ENCODE measurements at regions not wholly inside any gene's neighbourhood (a gene's known extent, or its start where the extent isn't known, plus 50 kb on each side); places are given as distances from the start of the nearest gene placed in this dataset.

DNA sequence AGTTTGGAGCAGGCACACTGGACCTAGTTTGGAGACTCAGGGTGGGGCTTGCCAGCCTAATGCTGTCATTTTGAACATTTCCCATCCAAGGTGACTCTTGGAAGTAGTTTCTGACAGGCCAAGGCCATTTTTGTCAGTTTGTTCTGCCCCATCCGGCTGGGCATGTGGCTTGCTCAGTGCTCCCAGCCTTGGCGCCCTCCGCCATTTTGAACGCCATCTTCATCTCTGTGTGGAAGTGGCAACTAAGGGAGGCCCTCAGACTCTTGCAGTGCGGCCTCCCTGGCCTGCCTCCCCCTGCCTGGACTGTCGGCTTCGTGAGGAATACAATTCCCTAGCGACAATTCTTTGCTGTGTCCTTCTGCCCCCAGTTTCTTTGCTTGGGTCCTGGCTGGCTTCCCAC is 150.6 kb upstream of the RGMA start:
- no CpG with 5 or more reads among the region's 8 CpGs for WGBS (ENCODE audit: insufficient coverage, low lambda C conversion rate)
- H3K9me3 ChIP-seq (ENCODE audit: control insufficient read depth, low read depth, low read length) = no peaks in the 10 kb centered on the region
- H3K27ac ChIP-seq (ENCODE audit: low read length) = no peak overlapping the region
- no peaks in the 10 kb centered on the region for H3K4me1 ChIP-seq (ENCODE audit: control insufficient read depth, insufficient read depth, low read length)
- DNase-seq = no peak
- H3K4me3 ChIP-seq (ENCODE audit: low read length) = no peak overlapping the region
- H3K27me3 ChIP-seq (ENCODE audit: control insufficient read depth, insufficient read depth, low read length) = no peaks in the 10 kb centered on the region
- no peaks in the 10 kb centered on the region for H3K36me3 ChIP-seq (ENCODE audit: control insufficient read depth, insufficient read depth, low read length)

DNA sequence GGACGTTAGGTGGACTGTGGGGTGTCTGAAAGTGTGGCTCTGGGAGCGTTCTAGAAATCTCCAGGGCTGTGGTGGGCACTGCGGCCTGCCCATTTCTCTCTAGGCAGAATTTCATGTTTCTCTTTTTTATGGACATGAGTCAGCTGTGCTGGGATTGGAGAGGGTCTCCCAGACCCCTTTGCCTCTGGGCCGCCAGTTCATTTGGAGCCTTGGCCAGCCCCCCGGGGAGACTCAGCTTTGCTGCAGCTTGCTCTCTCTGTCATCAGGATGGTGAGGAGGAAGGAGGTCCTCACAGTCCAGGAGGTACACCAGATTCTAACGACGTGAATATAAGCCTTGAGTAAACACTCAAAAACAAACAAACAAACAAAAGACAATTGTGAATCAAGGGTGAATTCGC is 149.6 kb upstream of the RGMA start:
- Histone ChIP-seq H3K27ac (ENCODE audit: low read length) (no peak overlapping the region), H3K36me3 (ENCODE audit: control insufficient read depth, insufficient read depth, low read length) (no peaks in the 10 kb centered on the region), H3K4me1 (ENCODE audit: control insufficient read depth, insufficient read depth, low read length) (no peaks in the 10 kb centered on the region), H3K27me3 (ENCODE audit: control insufficient read depth, insufficient read depth, low read length) (no peaks in the 10 kb centered on the region), H3K9me3 (ENCODE audit: control insufficient read depth, low read depth, low read length) (no peaks in the 10 kb centered on the region), H3K4me3 (ENCODE audit: low read length) (no peak overlapping the region)
- WGBS (ENCODE audit: insufficient coverage, low lambda C conversion rate) = no CpG with 5 or more reads among the region's 8 CpGs
- no peak for DNase-seq

DNA sequence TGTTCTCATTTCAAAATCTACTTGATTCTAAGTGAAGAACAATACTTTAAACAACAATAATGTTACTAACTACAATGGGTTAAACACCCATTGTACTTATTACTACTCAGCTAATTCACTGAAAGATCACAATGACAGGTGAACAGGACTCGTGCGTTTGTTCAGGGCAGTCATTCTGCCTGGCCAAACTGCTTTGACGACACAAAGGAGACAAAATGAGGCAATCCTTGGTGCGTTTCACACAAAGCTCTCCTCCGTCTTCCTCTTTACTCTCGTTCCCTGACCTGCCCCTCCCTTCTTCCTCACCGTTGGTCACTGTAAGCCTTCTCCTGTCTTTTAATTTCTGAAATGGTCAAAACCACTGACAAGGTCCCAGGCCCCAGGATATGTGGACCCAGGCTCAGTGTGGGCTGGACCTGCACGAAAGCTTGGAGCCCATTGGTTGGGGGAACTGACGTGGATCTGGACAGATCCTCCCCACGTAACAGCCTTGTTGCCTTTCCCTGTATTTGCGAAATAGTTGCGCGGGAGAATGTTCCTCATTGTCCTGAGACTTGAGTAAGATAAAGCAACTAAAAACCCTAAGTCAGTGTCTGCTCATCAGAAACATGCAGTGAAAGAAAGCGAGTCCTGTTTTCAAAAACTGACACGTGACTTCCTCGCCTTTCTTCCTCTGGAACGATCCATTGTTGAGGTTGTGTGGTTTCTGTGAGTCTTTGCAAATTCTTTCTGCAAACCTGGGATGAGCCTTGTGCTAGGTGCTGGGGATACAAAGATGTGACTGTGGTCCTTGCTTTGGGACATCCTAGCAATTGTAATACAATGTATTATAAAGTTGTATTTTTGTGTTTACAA is 147.1 kb upstream of the RGMA start:
- Histone ChIP-seq H3K27me3 (ENCODE audit: control insufficient read depth, insufficient read depth, low read length) (peaks cover 2% of the 10 kb centered on the region), H3K4me3 (ENCODE audit: low read length) (no peak overlapping the region), H3K36me3 (ENCODE audit: control insufficient read depth, insufficient read depth, low read length) (no peaks in the 10 kb centered on the region), H3K27ac (ENCODE audit: low read length) (no peak overlapping the region), H3K9me3 (ENCODE audit: control insufficient read depth, low read depth, low read length) (no peaks in the 10 kb centered on the region), H3K4me1 (ENCODE audit: control insufficient read depth, insufficient read depth, low read length) (no peaks in the 10 kb centered on the region)
- WGBS (ENCODE audit: insufficient coverage, low lambda C conversion rate) = 24% methylated on average over 2 of the region's 17 CpGs
- DNase-seq = peak in 1 of 2 donors; percentile 26

DNA sequence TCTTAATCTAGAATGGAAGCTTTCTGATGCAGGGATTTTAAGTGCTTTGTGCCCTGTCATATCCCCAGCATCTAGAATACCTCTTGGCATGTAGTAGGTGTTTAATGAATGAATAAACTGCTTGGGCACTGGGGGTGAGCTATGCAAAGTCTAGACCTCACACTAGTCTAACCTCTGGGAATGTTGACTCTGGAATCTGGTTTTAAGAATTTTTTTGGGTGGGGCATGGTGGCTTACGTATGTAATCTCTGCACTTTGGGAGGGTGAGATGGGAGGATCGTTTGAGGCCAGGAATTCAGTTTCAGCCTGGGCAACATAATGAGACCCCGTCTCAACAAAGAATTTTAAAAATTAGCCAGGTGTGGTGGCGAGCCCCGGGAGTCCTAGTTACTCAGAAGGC is 146.3 kb upstream of the RGMA start:
- Histone ChIP-seq H3K9me3 (ENCODE audit: control insufficient read depth, low read depth, low read length) (no peaks in the 10 kb centered on the region), H3K4me1 (ENCODE audit: control insufficient read depth, insufficient read depth, low read length) (no peaks in the 10 kb centered on the region), H3K27ac (ENCODE audit: low read length) (no peak overlapping the region), H3K27me3 (ENCODE audit: control insufficient read depth, insufficient read depth, low read length) (peaks cover 2% of the 10 kb centered on the region), H3K4me3 (ENCODE audit: low read length) (no peak overlapping the region), H3K36me3 (ENCODE audit: control insufficient read depth, insufficient read depth, low read length) (no peaks in the 10 kb centered on the region)
- no CpG with 5 or more reads among the region's 5 CpGs for WGBS (ENCODE audit: insufficient coverage, low lambda C conversion rate)
- DNase-seq = no peak

DNA sequence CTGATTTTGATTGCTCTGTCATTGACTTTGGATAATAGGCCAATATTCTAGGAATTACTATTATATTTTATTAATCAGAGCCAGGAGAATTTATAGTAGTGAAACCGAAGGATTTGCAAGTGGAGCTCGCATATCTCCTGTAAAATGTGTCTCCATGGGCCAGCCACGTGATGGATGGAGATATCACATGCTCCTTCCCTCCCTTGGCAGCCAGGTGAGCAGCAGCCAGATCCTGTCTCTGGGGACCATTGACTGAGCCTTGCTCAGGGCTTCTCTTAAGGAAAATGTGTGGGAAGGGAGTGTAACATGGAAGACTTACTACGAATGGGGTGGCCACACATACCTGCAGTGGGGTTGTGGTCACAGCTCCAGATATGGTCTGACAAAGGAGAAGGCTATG is 144.7 kb upstream of the RGMA start:
- Histone ChIP-seq H3K4me3 (ENCODE audit: low read length) (no peak overlapping the region), H3K9me3 (ENCODE audit: control insufficient read depth, low read depth, low read length) (no peaks in the 10 kb centered on the region), H3K27me3 (ENCODE audit: control insufficient read depth, insufficient read depth, low read length) (peaks cover 2% of the 10 kb centered on the region), H3K4me1 (ENCODE audit: control insufficient read depth, insufficient read depth, low read length) (no peaks in the 10 kb centered on the region), H3K27ac (ENCODE audit: low read length) (no peak overlapping the region), H3K36me3 (ENCODE audit: control insufficient read depth, insufficient read depth, low read length) (no peaks in the 10 kb centered on the region)
- no peak for DNase-seq
- WGBS (ENCODE audit: insufficient coverage, low lambda C conversion rate) = no CpG with 5 or more reads among the region's 4 CpGs

DNA sequence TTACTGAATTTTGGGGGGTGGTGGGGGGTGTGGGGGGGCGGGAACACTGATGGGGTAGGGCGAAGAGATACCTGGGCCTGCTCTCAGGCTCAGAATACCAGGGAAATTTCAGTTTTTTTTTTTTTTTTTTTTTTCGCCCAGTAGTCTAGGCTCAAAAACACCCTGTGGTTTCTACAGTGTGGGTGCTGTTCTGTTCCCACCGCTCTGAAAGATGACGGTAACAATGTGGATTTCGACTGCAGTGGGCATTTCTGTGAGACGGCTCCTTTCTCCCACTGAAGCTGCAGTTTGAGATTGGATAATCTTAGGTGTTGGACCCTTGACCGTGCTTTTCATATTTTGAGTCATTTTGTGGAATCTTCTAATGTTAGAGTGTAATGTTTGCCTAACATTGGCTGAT is 143.8 kb upstream of the RGMA start:
- Histone ChIP-seq H3K36me3 (ENCODE audit: control insufficient read depth, insufficient read depth, low read length) (no peaks in the 10 kb centered on the region), H3K9me3 (ENCODE audit: control insufficient read depth, low read depth, low read length) (no peaks in the 10 kb centered on the region), H3K4me1 (ENCODE audit: control insufficient read depth, insufficient read depth, low read length) (no peaks in the 10 kb centered on the region), H3K27me3 (ENCODE audit: control insufficient read depth, insufficient read depth, low read length) (peaks cover 2% of the 10 kb centered on the region), H3K27ac (ENCODE audit: low read length) (no peak overlapping the region), H3K4me3 (ENCODE audit: low read length) (no peak overlapping the region)
- no peak for DNase-seq
- WGBS (ENCODE audit: insufficient coverage, low lambda C conversion rate) = no CpG with 5 or more reads among the region's 8 CpGs

DNA sequence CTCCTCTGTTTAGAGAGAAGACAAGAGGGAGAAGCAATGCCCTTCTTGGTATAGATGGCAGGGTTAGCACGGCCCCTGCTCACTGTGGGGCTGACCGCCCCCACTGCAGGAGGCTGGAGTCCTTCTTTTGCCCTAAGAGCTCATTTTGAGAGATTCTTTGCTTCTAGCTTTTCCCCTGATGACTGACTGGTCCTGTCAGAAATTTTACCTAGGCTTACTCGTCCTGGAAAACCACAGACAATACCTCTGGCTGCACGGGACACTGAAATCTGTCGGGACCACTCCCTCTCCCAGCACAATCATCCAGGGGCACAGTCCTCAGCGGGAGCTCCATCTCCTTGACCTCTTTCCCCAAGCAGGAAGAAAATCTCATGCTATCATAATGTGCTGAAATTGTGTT is 143.0 kb upstream of the RGMA start:
- no CpG with 5 or more reads among the region's 6 CpGs for WGBS (ENCODE audit: insufficient coverage, low lambda C conversion rate)
- H3K27me3 ChIP-seq (ENCODE audit: control insufficient read depth, insufficient read depth, low read length) = peaks cover 2% of the 10 kb centered on the region
- no peaks in the 10 kb centered on the region for H3K36me3 ChIP-seq (ENCODE audit: control insufficient read depth, insufficient read depth, low read length)
- no peaks in the 10 kb centered on the region for H3K4me1 ChIP-seq (ENCODE audit: control insufficient read depth, insufficient read depth, low read length)
- no peak overlapping the region for H3K27ac ChIP-seq (ENCODE audit: low read length)
- H3K4me3 ChIP-seq (ENCODE audit: low read length) = no peak overlapping the region
- no peaks in the 10 kb centered on the region for H3K9me3 ChIP-seq (ENCODE audit: control insufficient read depth, low read depth, low read length)
- DNase-seq = no peak

DNA sequence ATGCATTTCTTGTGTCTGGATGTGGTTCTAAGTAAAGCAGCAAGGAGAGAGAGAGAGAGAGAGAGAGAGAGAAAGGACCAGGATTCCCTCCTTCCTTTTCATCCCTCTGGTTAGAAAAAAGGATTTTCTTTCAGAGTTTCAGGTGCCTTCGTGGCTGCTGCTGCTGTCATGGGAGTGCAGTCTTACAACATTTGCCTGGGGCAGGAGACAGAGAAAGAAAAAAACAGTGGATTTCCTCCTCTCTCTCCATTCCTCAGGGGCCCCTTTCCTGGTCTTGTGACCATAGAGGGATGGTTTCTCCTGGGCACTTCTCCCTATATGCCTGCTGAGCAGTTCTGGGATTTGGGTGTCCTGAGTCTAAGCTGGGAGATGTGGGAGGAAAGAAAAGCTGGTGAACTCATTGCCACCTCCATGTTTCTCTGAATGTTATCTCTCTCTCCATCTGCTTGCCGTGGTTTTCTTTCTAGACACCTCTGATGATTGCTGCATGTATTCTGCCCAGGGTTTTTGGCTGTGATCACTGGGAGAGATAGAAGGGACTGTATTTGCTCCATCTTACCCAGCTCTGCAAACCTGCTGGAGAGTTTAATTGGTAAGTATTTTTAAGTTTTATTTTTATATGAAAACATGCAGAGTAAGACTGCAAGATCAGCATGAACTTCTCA is 142.4 kb upstream of the RGMA start:
- no peaks in the 10 kb centered on the region for H3K9me3 ChIP-seq (ENCODE audit: control insufficient read depth, low read depth, low read length)
- no peak for DNase-seq
- H3K4me1 ChIP-seq (ENCODE audit: control insufficient read depth, insufficient read depth, low read length) = no peaks in the 10 kb centered on the region
- H3K36me3 ChIP-seq (ENCODE audit: control insufficient read depth, insufficient read depth, low read length) = no peaks in the 10 kb centered on the region
- H3K27me3 ChIP-seq (ENCODE audit: control insufficient read depth, insufficient read depth, low read length) = peaks cover 2% of the 10 kb centered on the region
- no CpG with 5 or more reads among the region's 2 CpGs for WGBS (ENCODE audit: insufficient coverage, low lambda C conversion rate)
- no peak overlapping the region for H3K4me3 ChIP-seq (ENCODE audit: low read length)
- no peak overlapping the region for H3K27ac ChIP-seq (ENCODE audit: low read length)

DNA sequence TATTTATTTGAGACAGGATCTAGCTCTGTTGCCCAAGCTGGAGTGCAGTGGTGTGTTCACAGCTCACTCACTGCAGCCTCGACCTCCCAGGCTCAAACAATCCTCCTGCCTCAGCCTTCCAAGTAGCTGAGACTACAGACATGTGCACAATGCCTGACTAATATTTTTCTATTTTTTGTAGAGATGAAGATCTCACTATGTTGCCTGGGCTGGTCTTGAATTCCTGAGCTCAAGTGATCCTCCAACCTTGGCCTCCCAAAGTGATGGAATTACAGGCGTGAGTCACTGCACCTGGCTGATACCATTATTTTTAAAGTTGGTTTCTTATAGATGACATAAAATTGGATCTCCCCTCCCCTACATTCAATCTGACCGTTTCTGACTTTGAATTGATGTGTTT is 139.5 kb upstream of the RGMA start:
- Histone ChIP-seq H3K27me3 (ENCODE audit: control insufficient read depth, insufficient read depth, low read length) (peaks cover 2% of the 10 kb centered on the region), H3K27ac (ENCODE audit: low read length) (no peak overlapping the region), H3K4me1 (ENCODE audit: control insufficient read depth, insufficient read depth, low read length) (no peaks in the 10 kb centered on the region), H3K36me3 (ENCODE audit: control insufficient read depth, insufficient read depth, low read length) (no peaks in the 10 kb centered on the region), H3K4me3 (ENCODE audit: low read length) (no peak overlapping the region), H3K9me3 (ENCODE audit: control insufficient read depth, low read depth, low read length) (no peaks in the 10 kb centered on the region)
- DNase-seq = no peak
- WGBS (ENCODE audit: insufficient coverage, low lambda C conversion rate) = 100% methylated on average over 1 of the region's 3 CpGs

DNA sequence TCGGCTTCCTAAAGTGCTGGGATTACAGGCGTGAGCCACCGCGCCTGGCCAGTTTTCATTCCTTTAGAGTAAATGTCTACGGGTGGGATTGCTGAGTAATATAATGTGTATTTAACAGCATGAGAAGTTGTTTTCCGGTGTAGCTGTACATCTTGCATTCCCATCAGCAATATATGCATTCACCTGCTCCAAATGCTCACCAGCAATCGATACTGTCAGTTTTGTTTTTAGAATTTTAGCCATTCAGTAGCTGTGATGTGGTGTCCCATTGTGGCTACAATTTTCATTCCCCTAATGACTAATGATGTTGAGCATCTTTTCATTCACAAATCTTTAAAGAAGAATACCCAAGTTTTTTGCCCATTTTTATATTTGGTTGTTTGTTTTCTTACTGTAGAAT is 134.8 kb upstream of the RGMA start:
- Histone ChIP-seq H3K4me1 (ENCODE audit: control insufficient read depth, insufficient read depth, low read length) (no peaks in the 10 kb centered on the region), H3K9me3 (ENCODE audit: control insufficient read depth, low read depth, low read length) (no peaks in the 10 kb centered on the region), H3K27me3 (ENCODE audit: control insufficient read depth, insufficient read depth, low read length) (no peaks in the 10 kb centered on the region), H3K4me3 (ENCODE audit: low read length) (no peak overlapping the region), H3K36me3 (ENCODE audit: control insufficient read depth, insufficient read depth, low read length) (no peaks in the 10 kb centered on the region), H3K27ac (ENCODE audit: low read length) (no peak overlapping the region)
- WGBS (ENCODE audit: insufficient coverage, low lambda C conversion rate) = no CpG with 5 or more reads among the region's 7 CpGs
- DNase-seq = no peak

DNA sequence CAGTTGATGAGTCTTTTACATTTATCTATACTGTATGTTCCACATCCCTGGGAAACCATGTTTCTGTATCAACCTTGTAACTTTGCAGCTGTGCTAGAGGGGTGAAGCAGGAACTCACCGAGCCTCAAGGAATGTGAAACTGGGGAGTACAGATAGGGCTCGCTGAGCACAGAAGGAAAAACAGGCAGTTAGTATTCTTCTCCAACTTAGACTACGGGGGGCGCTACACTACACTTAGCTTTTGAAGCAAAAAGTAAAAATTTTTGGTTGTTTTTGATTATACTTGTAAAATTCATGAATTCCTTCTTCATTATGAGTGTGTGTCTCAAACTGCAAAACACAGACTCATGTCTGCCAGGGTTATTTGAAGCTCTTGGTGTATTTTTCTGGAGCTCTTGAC is 132.7 kb upstream of the RGMA start:
- Histone ChIP-seq H3K36me3 (ENCODE audit: control insufficient read depth, insufficient read depth, low read length) (no peaks in the 10 kb centered on the region), H3K27ac (ENCODE audit: low read length) (no peak overlapping the region), H3K4me3 (ENCODE audit: low read length) (no peak overlapping the region), H3K9me3 (ENCODE audit: control insufficient read depth, low read depth, low read length) (no peaks in the 10 kb centered on the region), H3K27me3 (ENCODE audit: control insufficient read depth, insufficient read depth, low read length) (no peaks in the 10 kb centered on the region), H3K4me1 (ENCODE audit: control insufficient read depth, insufficient read depth, low read length) (no peaks in the 10 kb centered on the region)
- WGBS (ENCODE audit: insufficient coverage, low lambda C conversion rate) = 68% methylated on average over 2 of the region's 4 CpGs
- DNase-seq = no peak
